Natural killer cell treated with Interleukin-12 subunit alpha and Interleukin-12 subunit beta and Interleukin-15 and Interleukin-18, amount 100 ng/mL, for 72 hours (primary cell): ENCODE measurements at regions not wholly inside any gene's neighbourhood (a gene's known extent, or its start where the extent isn't known, plus 50 kb on each side); places are given as distances from the start of the nearest gene placed in this dataset.
"Not testable (repeated sequence)": the region's sequence is repeated elsewhere in the genome, so short reads cannot be mapped to it uniquely, and the experiment has no call there.

Experiments used
- ATAC-seq, 2 donors: fragments of 150-1000 bp; cut with Tn5 transposase in 1 of 2; sonication (Bioruptor Pico), chemical (Tn5 transposase) in 1 of 2; 2 replicates each; pipeline ENCODE4 v1.10.0; 2021
- DNase-seq: peaks from one replicate; pipeline ENCODE4 v3.0.0; 2022; ENCODE audit warnings: low spot score
- H3K27ac Mint-ChIP-seq, 2 donors: 1 replicate in 1 of 2; 2 replicates in 1 of 2; pipeline ENCODE4 v1.8.0; 2022; ENCODE audit warnings: mixed read lengths in 2 of 2, mild to moderate bottlenecking in 1 of 2, moderate library complexity in 1 of 2
- H3K27me3 Mint-ChIP-seq, 2 donors: 1 replicate in 1 of 2; 2 replicates in 1 of 2; pipeline ENCODE4 v1.8.0; 2022; ENCODE audit warnings: mixed read lengths in 2 of 2
- H3K36me3 Mint-ChIP-seq: one replicate; pipeline ENCODE4 v1.8.0; 2022; ENCODE audit warnings: mixed read lengths
- H3K4me1 Mint-ChIP-seq, 2 donors: 1 replicate in 1 of 2; 2 replicates in 1 of 2; pipeline ENCODE4 v1.8.0; 2022; ENCODE audit warnings: low read depth in 2 of 2, mixed read lengths in 2 of 2, mild to moderate bottlenecking in 1 of 2
- H3K4me3 Mint-ChIP-seq: one replicate; pipeline ENCODE4 v1.8.0; 2022; ENCODE audit warnings: mixed read lengths
- H3K9me3 Mint-ChIP-seq: 2 replicates; pipeline ENCODE4 v1.8.0; 2022; ENCODE audit warnings: mixed read lengths

- H3K4me3 Mint-ChIP-seq, result no peak overlapping the region
- ATAC-seq (no peak), DNase-seq (no peak)
Observed at GRCh38 chrX:10986616-10987015, 124.5 kb upstream of the HCCS start.

GRCh38 chrX:10988653-10989052, 122.5 kb upstream of the HCCS start:
- H3K36me3 Mint-ChIP-seq, result peaks cover 4% of the 10 kb centered on the region

More at GRCh38 chrX:10986616-10987015, 124.5 kb upstream of the HCCS start:
- Mint-ChIP-seq H3K9me3 (peaks cover 14% of the 10 kb centered on the region), H3K27me3 (no peaks in the 10 kb centered on the region), H3K4me1 (no peaks in the 10 kb centered on the region), H3K27ac (no peak overlapping the region), H3K36me3 (peaks cover 4% of the 10 kb centered on the region)

GRCh38 chrX:10989386-10989785, 121.7 kb upstream of the HCCS start:
- no peaks in the 10 kb centered on the region for H3K4me1 Mint-ChIP-seq
- no peak overlapping the region for H3K4me3 Mint-ChIP-seq
- ATAC-seq (no peak), DNase-seq (no peak)
- no peak overlapping the region for H3K27ac Mint-ChIP-seq
- no peaks in the 10 kb centered on the region for H3K36me3 Mint-ChIP-seq
- H3K9me3 Mint-ChIP-seq, result peaks cover 26% of the 10 kb centered on the region
- H3K27me3 Mint-ChIP-seq, result no peaks in the 10 kb centered on the region

More at GRCh38 chrX:10988653-10989052, 122.5 kb upstream of the HCCS start:
- DNase-seq (no peak), ATAC-seq (no peak)
- H3K9me3 Mint-ChIP-seq, result peaks cover 26% of the 10 kb centered on the region
- no peaks in the 10 kb centered on the region for H3K27me3 Mint-ChIP-seq
- no peaks in the 10 kb centered on the region for H3K4me1 Mint-ChIP-seq
- no peak overlapping the region for H3K4me3 Mint-ChIP-seq
- no peak overlapping the region for H3K27ac Mint-ChIP-seq

GRCh38 chrX:10990418-10990817, 120.7 kb upstream of the HCCS start:
- Mint-ChIP-seq H3K9me3 (peaks cover 23% of the 10 kb centered on the region), H3K27ac (no peak overlapping the region), H3K36me3 (no peaks in the 10 kb centered on the region), H3K4me1 (no peaks in the 10 kb centered on the region), H3K4me3 (no peak overlapping the region), H3K27me3 (no peaks in the 10 kb centered on the region)
- DNase-seq (no peak), ATAC-seq (no peak)

- Mint-ChIP-seq H3K4me1 (no peaks in the 10 kb centered on the region), H3K9me3 (peaks cover 23% of the 10 kb centered on the region), H3K36me3 (no peaks in the 10 kb centered on the region), H3K4me3 (no peak overlapping the region), H3K27me3 (no peaks in the 10 kb centered on the region), H3K27ac (no peak overlapping the region)
- DNase-seq (no peak), ATAC-seq (no peak)
Observed at GRCh38 chrX:10990976-10991375, 120.2 kb upstream of the HCCS start.

GRCh38 chrX:10992110-10992509, 119.0 kb upstream of the HCCS start:
- no peaks in the 10 kb centered on the region for H3K27me3 Mint-ChIP-seq

GRCh38 chrX:11007076-11007475, 104.1 kb upstream of the HCCS start:
- H3K27ac Mint-ChIP-seq, H3K4me1 Mint-ChIP-seq, ATAC-seq, H3K4me3 Mint-ChIP-seq, H3K27me3 Mint-ChIP-seq, DNase-seq, H3K36me3 Mint-ChIP-seq: not testable (repeated sequence)
- peaks cover 16% of the 10 kb centered on the region for H3K9me3 Mint-ChIP-seq

More at GRCh38 chrX:10992110-10992509, 119.0 kb upstream of the HCCS start:
- H3K9me3 Mint-ChIP-seq, result peaks cover 20% of the 10 kb centered on the region
- no peak for ATAC-seq
- no peaks in the 10 kb centered on the region for H3K4me1 Mint-ChIP-seq
- H3K4me3 Mint-ChIP-seq, result no peak overlapping the region
- DNase-seq, result no peak
- no peak overlapping the region for H3K27ac Mint-ChIP-seq
- H3K36me3 Mint-ChIP-seq, result no peaks in the 10 kb centered on the region

- H3K27me3 Mint-ChIP-seq, result no peaks in the 10 kb centered on the region
- H3K27ac Mint-ChIP-seq, result no peak overlapping the region
- H3K4me3 Mint-ChIP-seq, result no peak overlapping the region
- ATAC-seq (no peak), DNase-seq (no peak)
- peaks cover 21% of the 10 kb centered on the region for H3K9me3 Mint-ChIP-seq
- no peaks in the 10 kb centered on the region for H3K4me1 Mint-ChIP-seq
- H3K36me3 Mint-ChIP-seq, result no peaks in the 10 kb centered on the region
Observed at GRCh38 chrX:11010476-11010875, 100.7 kb upstream of the HCCS start.

- ATAC-seq, result no peak
- H3K36me3 Mint-ChIP-seq, result no peaks in the 10 kb centered on the region
- H3K4me3 Mint-ChIP-seq, result no peak overlapping the region
- H3K27ac Mint-ChIP-seq, result no peak overlapping the region
- no peak for DNase-seq
- H3K9me3 Mint-ChIP-seq, result peaks cover 13% of the 10 kb centered on the region
- no peaks in the 10 kb centered on the region for H3K27me3 Mint-ChIP-seq
- peaks cover 0 to 3% of the 10 kb centered on the region in 2 donors for H3K4me1 Mint-ChIP-seq
Observed at GRCh38 chrX:11016728-11017127, 94.4 kb upstream of the HCCS start.

GRCh38 chrX:11022588-11022987, 88.5 kb upstream of the HCCS start:
- DNase-seq, H3K27me3 Mint-ChIP-seq, H3K4me3 Mint-ChIP-seq, H3K27ac Mint-ChIP-seq, H3K4me1 Mint-ChIP-seq, ATAC-seq, H3K36me3 Mint-ChIP-seq: not testable (repeated sequence)
- peaks cover 12% of the 10 kb centered on the region for H3K9me3 Mint-ChIP-seq

GRCh38 chrX:11039926-11040325, 71.2 kb upstream of the HCCS start:
- no peak overlapping the region for H3K4me3 Mint-ChIP-seq
- no peaks in the 10 kb centered on the region for H3K27me3 Mint-ChIP-seq
- no peaks in the 10 kb centered on the region for H3K36me3 Mint-ChIP-seq
- no peaks in the 10 kb centered on the region for H3K9me3 Mint-ChIP-seq
- ATAC-seq (no peak), DNase-seq (no peak)
- H3K4me1 Mint-ChIP-seq, result no peaks in the 10 kb centered on the region
- no peak overlapping the region for H3K27ac Mint-ChIP-seq

- ATAC-seq, result no peak
- no peak overlapping the region for H3K27ac Mint-ChIP-seq
Observed at GRCh38 chrX:11040405-11040804, 70.7 kb upstream of the HCCS start.

GRCh38 chrX:11040996-11041395, 70.1 kb upstream of the HCCS start:
- Mint-ChIP-seq H3K4me3 (no peak overlapping the region), H3K4me1 (no peaks in the 10 kb centered on the region), H3K27me3 (no peaks in the 10 kb centered on the region), H3K36me3 (no peaks in the 10 kb centered on the region), H3K9me3 (no peaks in the 10 kb centered on the region), H3K27ac (no peak overlapping the region)
- DNase-seq, result no peak
- no peak for ATAC-seq

More at GRCh38 chrX:11040405-11040804, 70.7 kb upstream of the HCCS start:
- no peaks in the 10 kb centered on the region for H3K36me3 Mint-ChIP-seq
- no peak overlapping the region for H3K4me3 Mint-ChIP-seq
- H3K4me1 Mint-ChIP-seq, result no peaks in the 10 kb centered on the region
- no peak for DNase-seq
- H3K9me3 Mint-ChIP-seq, result no peaks in the 10 kb centered on the region
- H3K27me3 Mint-ChIP-seq, result no peaks in the 10 kb centered on the region

- Mint-ChIP-seq H3K27ac (no peak overlapping the region), H3K36me3 (peaks cover 4% of the 10 kb centered on the region), H3K9me3 (peaks cover 10% of the 10 kb centered on the region), H3K4me3 (no peak overlapping the region), H3K4me1 (no peaks in the 10 kb centered on the region), H3K27me3 (no peaks in the 10 kb centered on the region)
- ATAC-seq, result no peak
- no peak for DNase-seq
Observed at GRCh38 chrX:11050013-11050412, 61.1 kb upstream of the HCCS start.

GRCh38 chrX:11053351-11053750, 57.8 kb upstream of the HCCS start:
- Mint-ChIP-seq H3K27me3 (no peaks in the 10 kb centered on the region), H3K36me3 (peaks cover 4% of the 10 kb centered on the region), H3K9me3 (peaks cover 7% of the 10 kb centered on the region), H3K4me3 (no peak overlapping the region), H3K4me1 (no peaks in the 10 kb centered on the region), H3K27ac (no peak overlapping the region)
- ATAC-seq (no peak), DNase-seq (no peak)
